Activated T-helper 2 cell treated with anti-CD3 and anti-CD28 coated beads, Interferon-gamma antibody, Interleukin-2, Interleukin-4, amounts not matched to agents 10 μg/mL and 5 μg/mL and 100 μg/mL, durations not matched to agents 14 hours and 24 hours and 36 hours (primary cell): ENCODE measurements at regions not wholly inside any gene's neighbourhood (a gene's known extent, or its start where the extent isn't known, plus 50 kb on each side); places are given as distances from the start of the nearest gene placed in this dataset.
"Not testable (repeated sequence)": the region's sequence is repeated elsewhere in the genome, so short reads cannot be mapped to it uniquely, and the experiment has no call there.

Source experiments
- DNase-seq: peaks from one replicate; pipeline ENCODE4 v3.0.0; 2021; ENCODE audit warnings: low spot score
- H3K27ac Mint-ChIP-seq: one replicate; pipeline ENCODE4 v1.8.0; 2021; ENCODE audit warnings: mixed read lengths
- H3K27me3 Mint-ChIP-seq: one replicate; pipeline ENCODE4 v1.8.0; 2021; ENCODE audit warnings: low read depth, mixed read lengths
- H3K36me3 Mint-ChIP-seq: one replicate; pipeline ENCODE4 v1.8.0; 2021; ENCODE audit warnings: low read depth, mixed read lengths
- H3K4me1 Mint-ChIP-seq: one replicate; pipeline ENCODE4 v1.8.0; 2021; ENCODE audit warnings: low read depth, mixed read lengths
- H3K4me3 Mint-ChIP-seq: one replicate; pipeline ENCODE4 v1.8.0; 2021; ENCODE audit warnings: low read depth, mild to moderate bottlenecking, moderate library complexity, mixed read lengths
- H3K9me3 Mint-ChIP-seq: one replicate; pipeline ENCODE4 v1.8.0; 2021; ENCODE audit warnings: mixed read lengths
- intact Hi-C: fragments of 100-400 bp; cut with micrococcal nuclease; formaldehyde crosslinking; loops from one replicate; pipeline ENCODE4 v1.15.1; 2023

GRCh38 chr20:63145156-63145555 lies 70.8 kb downstream of the YTHDF1 start:
- Mint-ChIP-seq H3K36me3 (no peaks in the 10 kb centered on the region), H3K9me3 (peaks cover 15% of the 10 kb centered on the region), H3K4me3 (no peak overlapping the region), H3K27me3 (peaks cover 10% of the 10 kb centered on the region), H3K27ac (no peak overlapping the region), H3K4me1 (no peaks in the 10 kb centered on the region)
- no peak for DNase-seq
- intact Hi-C loops: no loop called here

GRCh38 chr20:63142933-63143332 lies 73.0 kb downstream of the YTHDF1 start:
- DNase-seq: no peak
- no peaks in the 10 kb centered on the region for H3K4me1 Mint-ChIP-seq
- H3K36me3 Mint-ChIP-seq: no peaks in the 10 kb centered on the region
- H3K27me3 Mint-ChIP-seq: peaks cover 10% of the 10 kb centered on the region
- H3K4me3 Mint-ChIP-seq: no peak overlapping the region
- intact Hi-C loops: no loop called here
- no peak overlapping the region for H3K27ac Mint-ChIP-seq
- H3K9me3 Mint-ChIP-seq: peaks cover 9% of the 10 kb centered on the region

GRCh38 chr20:63141531-63141930 lies 74.4 kb downstream of the YTHDF1 start:
- Mint-ChIP-seq H3K27me3 (peaks cover 7% of the 10 kb centered on the region), H3K36me3 (no peaks in the 10 kb centered on the region), H3K27ac (no peak overlapping the region), H3K4me1 (no peaks in the 10 kb centered on the region), H3K9me3 (no peaks in the 10 kb centered on the region), H3K4me3 (no peak overlapping the region)
- intact Hi-C loops: no loop called here
- DNase-seq: no peak

GRCh38 chr20:63140514-63141433 lies 75.2 kb downstream of the YTHDF1 start:
- H3K36me3 Mint-ChIP-seq: no peaks in the 10 kb centered on the region
- no peak overlapping the region for H3K4me3 Mint-ChIP-seq
- peaks cover 7% of the 10 kb centered on the region for H3K27me3 Mint-ChIP-seq
- intact Hi-C loops: no loop called here
- H3K4me1 Mint-ChIP-seq: no peaks in the 10 kb centered on the region
- H3K27ac Mint-ChIP-seq: no peak overlapping the region
- H3K9me3 Mint-ChIP-seq: no peaks in the 10 kb centered on the region
- no peak for DNase-seq

GRCh38 chr20:63139837-63140236 lies 76.1 kb downstream of the YTHDF1 start:
- Mint-ChIP-seq H3K9me3 (no peaks in the 10 kb centered on the region), H3K36me3 (no peaks in the 10 kb centered on the region), H3K27ac (no peak overlapping the region), H3K27me3 (no peaks in the 10 kb centered on the region), H3K4me1 (no peaks in the 10 kb centered on the region), H3K4me3 (no peak overlapping the region)
- intact Hi-C loops: no loop called here
- DNase-seq: no peak

GRCh38 chr20:63139356-63139755 lies 76.6 kb downstream of the YTHDF1 start:
- H3K4me3 Mint-ChIP-seq: no peak overlapping the region
- H3K36me3 Mint-ChIP-seq: no peaks in the 10 kb centered on the region
- no peaks in the 10 kb centered on the region for H3K9me3 Mint-ChIP-seq
- H3K27ac Mint-ChIP-seq: no peak overlapping the region
- H3K27me3 Mint-ChIP-seq: no peaks in the 10 kb centered on the region
- DNase-seq: no peak
- intact Hi-C loops: no loop called here
- no peaks in the 10 kb centered on the region for H3K4me1 Mint-ChIP-seq

- no peak overlapping the region for H3K27ac Mint-ChIP-seq
- no peak for DNase-seq
- intact Hi-C loops: no loop called here
- H3K9me3 Mint-ChIP-seq: no peaks in the 10 kb centered on the region
- H3K4me3 Mint-ChIP-seq: no peak overlapping the region
- no peaks in the 10 kb centered on the region for H3K4me1 Mint-ChIP-seq
- H3K27me3 Mint-ChIP-seq: no peaks in the 10 kb centered on the region
- H3K36me3 Mint-ChIP-seq: no peaks in the 10 kb centered on the region
Observed at GRCh38 chr20:63138855-63139341, 77.0 kb downstream of the YTHDF1 start.

DNA sequence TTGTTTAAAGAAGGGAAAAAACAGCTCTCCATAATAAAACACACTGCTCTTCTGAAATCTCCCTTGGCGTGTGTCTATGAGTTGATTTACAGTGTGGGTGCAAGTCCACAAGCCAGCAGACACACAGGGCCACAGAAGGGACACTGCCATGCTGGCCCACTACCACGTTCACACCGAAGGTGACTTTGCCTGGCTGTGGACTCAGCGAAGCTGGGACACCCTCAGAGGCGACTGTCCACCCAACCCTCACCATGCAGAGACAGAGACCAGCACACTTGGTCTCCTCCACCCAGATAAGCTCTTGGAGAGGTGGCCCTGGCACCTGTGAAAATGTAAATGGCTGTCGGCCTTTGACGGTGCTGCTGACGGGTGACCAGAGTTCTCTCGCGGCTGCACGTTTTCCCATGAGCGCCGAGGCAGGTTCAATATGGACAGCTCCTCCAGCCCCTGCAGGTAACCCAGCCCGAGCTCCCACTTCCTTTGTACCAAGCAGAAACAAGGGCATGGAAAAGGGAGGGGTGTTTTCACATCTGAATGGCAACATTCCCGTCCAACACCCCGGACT lies 78.0 kb downstream of the YTHDF1 start:
- Mint-ChIP-seq H3K36me3 (no peaks in the 10 kb centered on the region), H3K4me3 (no peak overlapping the region)

DNA sequence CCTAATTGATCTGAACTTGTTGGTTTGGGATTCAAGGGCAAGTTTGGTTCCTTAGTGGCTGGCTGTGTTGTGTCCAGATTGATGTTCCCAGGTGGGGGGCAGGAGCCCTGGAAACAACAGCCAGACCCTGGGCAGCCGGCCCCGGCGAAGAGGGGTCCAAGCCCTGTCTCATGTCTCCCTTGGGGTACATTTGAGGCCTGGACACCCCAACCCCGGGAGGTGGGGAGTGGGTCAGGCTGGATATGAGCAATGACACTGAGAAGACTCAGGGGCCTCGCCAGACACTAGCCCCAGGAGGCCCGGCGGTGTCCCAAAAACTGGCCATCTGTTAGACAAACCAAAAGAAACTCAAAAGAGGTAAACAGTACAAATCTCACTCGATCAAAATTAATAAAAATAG lies 79.6 kb downstream of the YTHDF1 start:
- Mint-ChIP-seq H3K27me3 (no peaks in the 10 kb centered on the region), H3K27ac (no peak overlapping the region), H3K4me1 (no peaks in the 10 kb centered on the region), H3K36me3 (no peaks in the 10 kb centered on the region), H3K4me3 (no peak overlapping the region), H3K9me3 (no peaks in the 10 kb centered on the region)
- intact Hi-C loops: no loop called here
- DNase-seq: no peak

More for the DNA sequence above, 78.0 kb downstream of the YTHDF1 start:
- H3K27ac Mint-ChIP-seq: no peak overlapping the region
- no peaks in the 10 kb centered on the region for H3K27me3 Mint-ChIP-seq
- DNase-seq: no peak
- H3K4me1 Mint-ChIP-seq: no peaks in the 10 kb centered on the region
- intact Hi-C loops: no loop called here
- H3K9me3 Mint-ChIP-seq: no peaks in the 10 kb centered on the region

DNA sequence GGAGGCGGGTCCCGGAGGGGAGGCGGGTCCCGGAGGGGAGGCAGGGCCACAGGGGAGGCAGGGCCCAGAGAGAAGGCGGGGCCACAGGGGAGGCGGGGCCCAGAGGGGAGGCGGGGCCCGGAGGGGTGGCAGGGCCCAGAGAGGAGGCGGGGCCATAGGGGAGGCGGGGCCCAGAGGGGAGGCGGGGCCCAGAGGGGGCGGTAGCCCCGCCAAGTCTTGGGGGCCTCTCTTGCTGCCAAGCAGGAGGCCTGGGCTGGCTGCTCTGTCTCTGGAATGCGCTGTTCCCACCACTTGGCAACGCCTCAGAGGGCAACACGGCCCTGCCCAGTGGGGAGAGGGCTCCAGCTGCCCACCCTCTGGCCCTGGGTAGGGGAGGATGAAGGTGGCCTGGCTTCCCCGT lies 80.5 kb downstream of the YTHDF1 start:
- intact Hi-C loops: no loop called here
- H3K27me3 Mint-ChIP-seq: no peaks in the 10 kb centered on the region
- H3K4me1 Mint-ChIP-seq: no peaks in the 10 kb centered on the region
- DNase-seq: no peak
- H3K4me3 Mint-ChIP-seq: no peak overlapping the region
- H3K36me3 Mint-ChIP-seq: no peaks in the 10 kb centered on the region
- H3K27ac Mint-ChIP-seq: no peak overlapping the region
- no peaks in the 10 kb centered on the region for H3K9me3 Mint-ChIP-seq

- H3K4me1 Mint-ChIP-seq, H3K27ac Mint-ChIP-seq, intact Hi-C loops, H3K36me3 Mint-ChIP-seq, H3K4me3 Mint-ChIP-seq, H3K9me3 Mint-ChIP-seq, H3K27me3 Mint-ChIP-seq, DNase-seq: not testable (repeated sequence)
Observed at GRCh38 chr20:63134711-63135361, 81.1 kb downstream of the YTHDF1 start.

DNA sequence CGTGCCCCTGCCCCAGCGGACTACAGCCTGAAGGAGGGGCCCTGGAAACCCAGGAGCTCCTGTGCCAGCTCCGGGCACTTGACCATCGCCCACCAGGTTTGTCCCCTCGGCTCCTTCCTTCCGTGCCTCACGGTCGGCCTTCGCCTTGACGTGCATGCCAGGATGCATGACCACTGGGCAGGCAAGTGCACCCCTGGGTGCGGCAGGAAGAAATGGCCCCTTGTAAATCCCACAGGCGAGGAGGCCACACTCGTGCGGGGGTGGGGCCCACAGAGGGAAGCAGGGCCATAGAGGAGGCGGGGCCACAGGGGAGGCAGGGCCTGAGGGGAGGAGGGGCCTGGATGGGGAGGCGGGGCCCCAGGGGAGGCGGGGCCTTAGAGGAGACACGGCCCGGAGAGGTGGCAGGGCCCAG lies 81.7 kb downstream of the YTHDF1 start:
- no peaks in the 10 kb centered on the region for H3K4me1 Mint-ChIP-seq
- H3K36me3 Mint-ChIP-seq: no peaks in the 10 kb centered on the region
- no peaks in the 10 kb centered on the region for H3K9me3 Mint-ChIP-seq
- intact Hi-C loops: no loop called here
- H3K4me3 Mint-ChIP-seq: no peak overlapping the region
- H3K27ac Mint-ChIP-seq: no peak overlapping the region
- H3K27me3 Mint-ChIP-seq: no peaks in the 10 kb centered on the region
- DNase-seq: no peak

GRCh38 chr20:63133481-63134091 lies 82.3 kb downstream of the YTHDF1 start:
- intact Hi-C loops: no loop called here

More at GRCh38 chr20:63133481-63134091, 82.3 kb downstream of the YTHDF1 start:
- Mint-ChIP-seq H3K27me3 (no peaks in the 10 kb centered on the region), H3K9me3 (no peaks in the 10 kb centered on the region), H3K4me1 (no peaks in the 10 kb centered on the region), H3K27ac (no peak overlapping the region), H3K4me3 (no peak overlapping the region), H3K36me3 (no peaks in the 10 kb centered on the region)
- DNase-seq: no peak
